ENCODE measurements at regions not wholly inside any gene's neighbourhood (a gene's known extent, or its start where the extent isn't known, plus 50 kb on each side); places are given as distances from the start of the nearest gene placed in this dataset.

DNA sequence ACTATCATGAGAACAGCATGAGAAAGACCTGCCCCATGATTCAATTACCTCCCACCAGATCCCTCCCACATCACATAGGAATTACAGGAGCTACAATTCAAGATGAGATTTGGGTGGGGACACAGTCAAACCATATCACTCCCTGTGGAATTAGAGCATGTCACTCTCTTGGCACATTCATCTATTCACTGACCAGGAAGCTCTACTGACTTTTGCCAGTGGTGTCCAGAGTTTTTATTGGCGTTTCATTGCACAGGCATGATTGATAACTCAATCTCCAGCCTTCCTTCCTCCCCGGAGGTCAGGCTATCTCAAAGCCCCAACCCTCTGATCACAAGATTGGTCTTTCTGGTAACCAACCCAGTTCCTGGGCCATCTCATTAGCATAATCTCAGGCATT, 478.9 kb upstream of the NRP1 start:
- H3K27ac ChIP-seq, result no peak overlapping the region
- no peaks in the 10 kb centered on the region for H3K4me1 ChIP-seq
- no peak overlapping the region for H3K4me3 ChIP-seq
- TF ChIP-seq, protein P1, sequence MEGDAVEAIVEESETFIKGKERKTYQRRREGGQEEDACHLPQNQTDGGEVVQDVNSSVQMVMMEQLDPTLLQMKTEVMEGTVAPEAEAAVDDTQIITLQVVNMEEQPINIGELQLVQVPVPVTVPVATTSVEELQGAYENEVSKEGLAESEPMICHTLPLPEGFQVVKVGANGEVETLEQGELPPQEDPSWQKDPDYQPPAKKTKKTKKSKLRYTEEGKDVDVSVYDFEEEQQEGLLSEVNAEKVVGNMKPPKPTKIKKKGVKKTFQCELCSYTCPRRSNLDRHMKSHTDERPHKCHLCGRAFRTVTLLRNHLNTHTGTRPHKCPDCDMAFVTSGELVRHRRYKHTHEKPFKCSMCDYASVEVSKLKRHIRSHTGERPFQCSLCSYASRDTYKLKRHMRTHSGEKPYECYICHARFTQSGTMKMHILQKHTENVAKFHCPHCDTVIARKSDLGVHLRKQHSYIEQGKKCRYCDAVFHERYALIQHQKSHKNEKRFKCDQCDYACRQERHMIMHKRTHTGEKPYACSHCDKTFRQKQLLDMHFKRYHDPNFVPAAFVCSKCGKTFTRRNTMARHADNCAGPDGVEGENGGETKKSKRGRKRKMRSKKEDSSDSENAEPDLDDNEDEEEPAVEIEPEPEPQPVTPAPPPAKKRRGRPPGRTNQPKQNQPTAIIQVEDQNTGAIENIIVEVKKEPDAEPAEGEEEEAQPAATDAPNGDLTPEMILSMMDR (IDR thresholded peaks at IDR 0.05), result no peak
- TF ChIP-seq POLR2A (IDR thresholded peaks at IDR 0.05), result no peak
- WGBS, 2 donors, result 88% methylated on average over 2 of the region's 2 CpGs
- H3K9me3 ChIP-seq, result no peaks in the 10 kb centered on the region
- DNase-seq, result no peak
- no peaks in the 10 kb centered on the region for H3K36me3 ChIP-seq (ENCODE audit: low read depth, missing control alignments)
- H3K27me3 ChIP-seq, result no peaks in the 10 kb centered on the region
- intact Hi-C loops (cut with DNase I; ENCODE audit: low total_unique reads), result no loop called here

DNA sequence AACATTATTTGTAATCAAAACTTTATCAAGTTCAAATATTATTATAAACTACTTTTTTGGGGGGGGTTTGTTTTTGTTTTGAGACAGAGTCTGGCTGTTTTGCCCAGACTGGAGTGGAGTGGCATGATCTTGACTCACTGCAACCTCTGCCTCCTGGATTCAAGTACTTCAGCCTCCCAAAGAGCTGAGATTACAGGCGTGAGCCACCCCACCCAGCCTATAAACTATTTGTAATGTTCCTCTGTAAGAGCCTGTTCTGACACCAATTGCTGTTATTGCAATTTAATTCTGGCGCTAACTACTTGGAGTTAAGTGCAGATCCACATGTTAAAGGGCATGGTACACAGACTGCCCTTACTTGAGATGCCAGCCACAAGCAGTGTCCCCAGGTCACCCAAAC, 478.1 kb upstream of the NRP1 start:
- TF ChIP-seq, protein P1 (IDR thresholded peaks at IDR 0.05), result no peak
- no peak for TF ChIP-seq POLR2A (IDR thresholded peaks at IDR 0.05)
- no peaks in the 10 kb centered on the region for H3K27me3 ChIP-seq
- H3K9me3 ChIP-seq, result no peaks in the 10 kb centered on the region
- no peaks in the 10 kb centered on the region for H3K36me3 ChIP-seq (ENCODE audit: low read depth, missing control alignments)
- 87 to 95% methylated on average over 2 of the region's 2 CpGs for WGBS, 2 donors
- intact Hi-C loops (cut with DNase I; ENCODE audit: low total_unique reads), result no loop called here
- no peak overlapping the region for H3K27ac ChIP-seq
- no peaks in the 10 kb centered on the region for H3K4me1 ChIP-seq
- H3K4me3 ChIP-seq, result no peak overlapping the region
- DNase-seq, result no peak

DNA sequence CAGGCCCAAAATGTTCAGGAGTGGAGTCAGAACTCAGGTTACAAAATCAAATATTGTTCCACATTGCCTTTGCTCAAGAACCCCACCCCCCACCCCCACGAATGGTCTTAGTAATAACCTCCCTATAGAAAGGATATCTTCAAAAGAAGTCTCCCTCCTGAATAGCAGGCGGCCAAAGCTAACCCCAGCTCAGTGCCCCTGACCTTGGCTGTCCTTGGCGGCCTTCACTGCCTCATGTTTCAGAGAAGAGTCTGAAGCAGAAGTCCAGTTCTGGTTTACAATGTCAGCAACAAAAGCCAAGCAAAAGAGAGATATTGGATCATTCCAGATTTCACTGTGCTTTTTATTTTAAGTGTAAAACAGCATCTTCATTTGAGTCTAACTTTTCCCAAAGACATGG, 476.5 kb upstream of the NRP1 start:
- DNase-seq, result no peak
- no peak for TF ChIP-seq POLR2A (IDR thresholded peaks at IDR 0.05)
- TF ChIP-seq, protein P1 (IDR thresholded peaks at IDR 0.05), result no peak

DNA sequence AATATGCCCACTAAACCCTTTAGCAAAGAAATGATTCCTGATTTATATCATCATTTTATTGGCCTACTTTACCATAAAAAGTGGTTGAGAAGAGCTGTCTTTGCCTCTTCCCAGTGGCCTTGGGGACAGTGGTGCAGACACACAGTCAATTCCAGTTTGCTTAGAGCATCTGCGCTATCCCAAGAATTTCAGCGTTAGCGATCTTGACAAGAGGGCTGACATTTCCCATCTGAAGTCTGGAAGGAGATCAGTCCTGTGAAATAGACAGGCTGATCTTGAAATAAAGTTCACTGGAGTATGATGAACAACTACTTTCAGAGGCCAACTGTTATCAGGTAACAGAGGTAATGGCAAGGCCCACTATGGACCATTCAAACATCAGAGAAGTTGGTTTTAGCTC, 475.3 kb upstream of the NRP1 start:
- Histone ChIP-seq H3K4me1 (no peaks in the 10 kb centered on the region), H3K27ac (no peak overlapping the region), H3K36me3 (ENCODE audit: low read depth, missing control alignments) (no peaks in the 10 kb centered on the region), H3K4me3 (no peak overlapping the region), H3K9me3 (no peaks in the 10 kb centered on the region), H3K27me3 (no peaks in the 10 kb centered on the region)
- intact Hi-C loops (cut with DNase I; ENCODE audit: low total_unique reads), result no loop called here
- WGBS, 2 donors, result 92% methylated on average over 3 of the region's 3 CpGs
- no peak for DNase-seq
- TF ChIP-seq, protein P1 (IDR thresholded peaks at IDR 0.05), result no peak
- TF ChIP-seq POLR2A (IDR thresholded peaks at IDR 0.05), result no peak

More for the DNA sequence above, 476.5 kb upstream of the NRP1 start:
- no peak overlapping the region for H3K4me3 ChIP-seq
- no peaks in the 10 kb centered on the region for H3K27me3 ChIP-seq
- H3K9me3 ChIP-seq, result no peaks in the 10 kb centered on the region
- H3K27ac ChIP-seq, result no peak overlapping the region
- H3K36me3 ChIP-seq (ENCODE audit: low read depth, missing control alignments), result no peaks in the 10 kb centered on the region
- intact Hi-C loops (cut with DNase I; ENCODE audit: low total_unique reads), result no loop called here
- H3K4me1 ChIP-seq, result no peaks in the 10 kb centered on the region
- 37% methylated on average over 3 of the region's 3 CpGs for WGBS, 2 donors

DNA sequence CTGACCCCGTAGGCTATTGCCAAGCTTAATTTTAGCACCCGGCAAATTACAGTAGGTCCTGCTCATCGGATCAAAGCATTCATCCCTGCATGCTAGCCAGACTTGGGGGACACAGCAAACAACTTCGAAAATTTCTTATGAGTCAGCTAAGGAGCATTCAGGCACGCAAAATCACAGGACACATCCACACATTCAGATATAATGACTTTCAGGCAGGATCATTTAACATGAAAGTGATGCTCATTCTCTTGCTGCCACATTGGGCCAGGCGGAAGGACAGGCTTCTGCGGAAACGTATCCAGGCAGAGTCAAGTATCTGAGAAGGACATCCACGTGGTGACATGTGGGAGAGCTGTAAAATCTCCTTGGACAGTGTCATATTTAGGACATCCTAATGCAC, 474.0 kb upstream of the NRP1 start:
- Histone ChIP-seq H3K36me3 (ENCODE audit: low read depth, missing control alignments) (no peaks in the 10 kb centered on the region), H3K4me3 (no peak overlapping the region), H3K9me3 (no peaks in the 10 kb centered on the region), H3K4me1 (no peaks in the 10 kb centered on the region), H3K27me3 (no peaks in the 10 kb centered on the region), H3K27ac (no peak overlapping the region)
- TF ChIP-seq, protein P1 (IDR thresholded peaks at IDR 0.05), result no peak
- TF ChIP-seq POLR2A (IDR thresholded peaks at IDR 0.05), result no peak
- intact Hi-C loops (cut with DNase I; ENCODE audit: low total_unique reads), result no loop called here
- no peak for DNase-seq
- 83 to 92% methylated on average over 9 of the region's 9 CpGs for WGBS, 2 donors
